ENCODE measurements at regions not wholly inside any gene's neighbourhood (a gene's known extent, or its start where the extent isn't known, plus 50 kb on each side); places are given as distances from the start of the nearest gene placed in this dataset.

DNA sequence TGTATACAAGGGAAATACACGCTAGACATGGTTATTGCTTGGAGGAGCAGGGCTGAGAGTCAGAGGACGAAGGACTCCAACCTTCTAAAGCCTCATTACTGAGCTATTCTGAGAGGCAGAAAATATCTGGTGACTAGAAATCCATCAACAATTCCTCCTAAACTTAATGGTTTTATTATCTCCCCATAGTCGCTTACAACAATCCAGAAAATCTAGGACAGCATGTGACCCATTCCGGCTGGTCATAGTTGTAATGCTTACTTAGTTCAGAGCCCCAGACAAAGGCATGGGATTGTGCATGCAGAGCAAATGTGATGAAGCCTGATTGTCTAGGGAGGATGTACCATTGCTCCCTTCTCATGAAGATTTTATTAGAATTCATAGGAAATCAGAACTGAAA lies 114.5 kb upstream of the PLXNA2 start:
- TF ChIP-seq POLR2AphosphoS5 (IDR thresholded peaks at IDR 0.05) (no peak), POLR2A (IDR thresholded peaks at IDR 0.05; ENCODE audit: low read depth) (no peak), CTCF (IDR thresholded peaks at IDR 0.05) (no peak), EP300 (IDR thresholded peaks at IDR 0.05) (no peak)
